SK-N-SH (cell line): ENCODE measurements at regions not wholly inside any gene's neighbourhood (a gene's known extent, or its start where the extent isn't known, plus 50 kb on each side); places are given as distances from the start of the nearest gene placed in this dataset.

Experiments used
- CTCF ChIA-PET: fragments of 300-600, 350-600 bp; formaldehyde crosslinking; extraction: SDS; loops from one replicate; lab custom pipeline; 2021; lab: Yijun Ruan, JAX
- POLR2A ChIA-PET: fragments of 350-600 bp; sonication (Branson Sonifier 250); formaldehyde crosslinking; extraction: SDS; loops from one replicate; lab custom pipeline; 2020; ENCODE audit warnings: antibody characterized with exemption, inconsistent platforms; lab: Yijun Ruan, JAX
- DNase-seq: peaks from one replicate; pipeline ENCODE4 v3.0.0; 2012
- H2AFZ ChIP-seq: fragments of 200-600 bp; sonication (generic); 2 replicates; pipeline ENCODE4 v1.8.1; 2016; ENCODE audit warnings: antibody characterized with exemption, mild to moderate bottlenecking, low read depth
- H3F3A ChIP-seq: fragments of 200-600 bp; sonication (generic); replicated peaks from 2 replicates; pipeline ENCODE3; 2016; ENCODE audit warnings: antibody characterized with exemption, mild to moderate bottlenecking; ENCODE audit not compliant: insufficient read depth
- H3K27ac ChIP-seq, 2 experiments: fragments of 200-500 bp in 1 of 2; fragments of 200-600 bp in 1 of 2; sonication (Bioruptor generic) in 1 of 2; sonication (generic), shearing (Covaris generic) in 1 of 2; 2 replicates each; pipeline versions ENCODE4 v1.5.1 to v1.6.1; 2014 to 2016; ENCODE audit warnings: low read depth in 2 of 2, inconsistent platforms in 1 of 2, low read length in 1 of 2, mild to moderate bottlenecking in 1 of 2, mixed read lengths in 1 of 2
- H3K27me3 ChIP-seq: fragments of 200-600 bp; sonication (generic), shearing (Covaris generic); 2 replicates; pipeline ENCODE4 v1.6.1; 2016; ENCODE audit warnings: mixed run types; ENCODE audit not compliant: insufficient read depth
- H3K36me3 ChIP-seq, 2 experiments: fragments of 200-500 bp in 1 of 2; fragments of 200-600 bp in 1 of 2; sonication (Bioruptor generic) in 1 of 2; sonication (generic) in 1 of 2; replicated peaks in 1 of 2; 2 replicates each; pipeline versions ENCODE3 to v1.5.1; 2014 to 2016; ENCODE audit warnings: low read length in 1 of 2, mild to moderate bottlenecking in 1 of 2; ENCODE audit not compliant: insufficient read depth in 2 of 2, control insufficient read depth in 1 of 2
- H3K4me1 ChIP-seq, 2 experiments: fragments of 200-500 bp in 1 of 2; fragments of 200-600 bp in 1 of 2; sonication (Bioruptor generic) in 1 of 2; sonication (generic), shearing (Covaris generic) in 1 of 2; 2 replicates each; pipeline versions ENCODE4 v1.5.1 to v1.6.1; 2014 to 2016; ENCODE audit warnings: low read depth in 1 of 2, low read length in 1 of 2, mixed run types in 1 of 2; ENCODE audit not compliant: insufficient read depth in 2 of 2, control insufficient read depth in 1 of 2
- H3K4me2 ChIP-seq: fragments of 200-600 bp; sonication (generic), shearing (Covaris generic); 2 replicates; pipeline ENCODE4 v1.6.1; 2017; ENCODE audit warnings: mixed run types
- H3K4me3 ChIP-seq, 2 experiments: fragments of 200-500 bp in 1 of 2; fragments of 200-600 bp in 1 of 2; sonication (Bioruptor generic) in 1 of 2; sonication (generic), shearing (Covaris generic) in 1 of 2; 2 replicates each; pipeline versions ENCODE4 v1.5.1 to v1.8.1; 2014 to 2016; ENCODE audit warnings: low read depth in 2 of 2, inconsistent platforms in 1 of 2, low read length in 1 of 2, mild to moderate bottlenecking in 1 of 2, mixed read lengths in 1 of 2, moderate library complexity in 1 of 2
- H3K79me2 ChIP-seq: fragments of 200-600 bp; sonication (generic); 2 replicates; pipeline ENCODE4 v1.8.1; 2017; ENCODE audit warnings: mild to moderate bottlenecking; ENCODE audit not compliant: insufficient read depth
- H3K9ac ChIP-seq: fragments of 200-600 bp; sonication (generic); 2 replicates; pipeline ENCODE4 v1.6.1; 2017; ENCODE audit warnings: mixed run types
- H3K9me2 ChIP-seq: fragments of 200-600 bp; sonication (generic); 2 replicates; pipeline ENCODE4 v1.6.1; 2017; ENCODE audit warnings: mixed run types
- H3K9me3 ChIP-seq: fragments of 200-600 bp; sonication (generic); 2 replicates; pipeline ENCODE4 v1.6.1; 2017; ENCODE audit warnings: mixed run types, mild to moderate bottlenecking, moderate library complexity
- H4K20me1 ChIP-seq: fragments of 200-600 bp; sonication (generic); 2 replicates; pipeline ENCODE4 v1.6.1; 2017; ENCODE audit warnings: mild to moderate bottlenecking, mixed run types; ENCODE audit not compliant: insufficient read depth
- CHD2 ChIP-seq: fragments of 150-350 bp; IDR thresholded peaks from 2 replicates; pipeline ENCODE4 v1.6.1; 2018; ENCODE audit warnings: low read length; ENCODE audit not compliant: partially characterized antibody
- CTCF ChIP-seq: fragments of 200-600 bp; sonication (generic); IDR thresholded peaks from 2 replicates; pipeline ENCODE4 v1.6.1; 2017; ENCODE audit warnings: antibody characterized with exemption, mild to moderate bottlenecking, moderate library complexity
- ELF1 ChIP-seq: IDR thresholded peaks from 2 replicates; pipeline ENCODE4 v1.4.0; 2012
- EZH2phosphoT487 ChIP-seq: fragments of 200-600 bp; sonication (generic); IDR thresholded peaks from 2 replicates; pipeline ENCODE4 v1.6.1; 2017; ENCODE audit warnings: low read depth, mixed run types, mild to moderate bottlenecking, antibody characterized with exemption, moderate library complexity, borderline replicate concordance
- FOXM1 ChIP-seq: IDR thresholded peaks from 2 replicates; pipeline ENCODE4 v1.4.0; 2012; ENCODE audit warnings: low read depth, mild to moderate bottlenecking
- GABPA ChIP-seq: IDR thresholded peaks from 2 replicates; pipeline ENCODE4 v1.4.0; 2012; ENCODE audit warnings: low read depth, mild to moderate bottlenecking
- JUND ChIP-seq: IDR thresholded peaks from 2 replicates; pipeline ENCODE4 v1.4.0; 2012
- NFIC ChIP-seq: IDR thresholded peaks from 2 replicates; pipeline ENCODE4 v1.4.0; 2012; ENCODE audit warnings: borderline replicate concordance
- NRF1 ChIP-seq: IDR thresholded peaks from 2 replicates; pipeline ENCODE4 v1.6.1; 2012; ENCODE audit warnings: low read depth, mild to moderate bottlenecking, low read length
- PBX3 ChIP-seq: IDR thresholded peaks from 2 replicates; pipeline ENCODE4; 2012
- RAD21 ChIP-seq: IDR thresholded peaks from 2 replicates; pipeline ENCODE4 v1.6.1; 2012; ENCODE audit warnings: mild to moderate bottlenecking, low read length
- RCOR1 ChIP-seq: fragments of 150-350 bp; IDR thresholded peaks from 2 replicates; pipeline ENCODE4 v1.6.1; 2017; ENCODE audit warnings: antibody characterized with exemption, low read length
- REST ChIP-seq: IDR thresholded peaks from 2 replicates; pipeline ENCODE4 v1.6.1; 2012; ENCODE audit warnings: mild to moderate bottlenecking, low read depth, low read length, moderate library complexity
- RXRA ChIP-seq: IDR thresholded peaks from 2 replicates; pipeline ENCODE4 v1.4.0; 2012; ENCODE audit warnings: low read depth, mild to moderate bottlenecking, borderline replicate concordance
- SIN3A ChIP-seq: IDR thresholded peaks from 2 replicates; pipeline ENCODE4 v1.6.1; 2012; ENCODE audit warnings: low read depth, mild to moderate bottlenecking, low read length, moderate library complexity, borderline replicate concordance
- SMC3 ChIP-seq: IDR thresholded peaks from 2 replicates; pipeline ENCODE4 v1.6.1; 2012; ENCODE audit warnings: low read depth, low read length, improper control_type of control experiment
- TEAD4 ChIP-seq: IDR thresholded peaks from 2 replicates; pipeline ENCODE4 v1.4.0; 2012; ENCODE audit warnings: mild to moderate bottlenecking, borderline replicate concordance; ENCODE audit not compliant: insufficient read depth
- USF2 ChIP-seq: fragments of 150-350 bp; IDR thresholded peaks from 2 replicates; pipeline ENCODE4 v1.6.1; 2017; ENCODE audit warnings: antibody characterized with exemption, low read length, low read depth, borderline replicate concordance
- YY1 ChIP-seq: IDR thresholded peaks from 2 replicates; pipeline ENCODE4 v1.4.0; 2012; ENCODE audit warnings: low read depth, mild to moderate bottlenecking
- ZBTB33 ChIP-seq: IDR thresholded peaks from 2 replicates; pipeline ENCODE4 v1.4.0; 2012; ENCODE audit warnings: low read depth, borderline replicate concordance
- WGBS: methylation state at CpG from one replicate; pipeline ENCODE4 v1.1.6; 2017; ENCODE audit warnings: low lambda C conversion rate; 5-methylcytosine and 5-hydroxymethylcytosine counted together

- DNase-seq: no peak
- 31% methylated on average over 2 of the region's 2 CpGs for WGBS
- Histone ChIP-seq H3K4me1 (peaks cover 0 to 2% of the 10 kb centered on the region in 2 experiments; a peak in 3 of 4 replicates), H3K9me3 (no peaks in the 10 kb centered on the region), H3K4me3 (no peak overlapping the region), H3K27me3 (no peaks in the 10 kb centered on the region), H2AFZ (no peak overlapping the region), H3K4me2 (no peak overlapping the region), H3K36me3 (no peaks in the 10 kb centered on the region), H3K9ac (no peak overlapping the region), H3F3A (no peaks in the 10 kb centered on the region), H4K20me1 (no peaks in the 10 kb centered on the region), H3K79me2 (no peaks in the 10 kb centered on the region), H3K9me2 (no peaks in the 10 kb centered on the region), H3K27ac (peak overlapping the region in 1 of 2 experiments; percentile 68; a peak in 2 of 4 replicates)
- TF ChIP-seq ZBTB33 (no peak), CHD2 (no peak), FOXM1 (no peak), EZH2phosphoT487 (no peak), PBX3 (no peak), JUND (no peak), RXRA (no peak), USF2 (no peak), SIN3A (no peak), CTCF (no peak), TEAD4 (no peak), NRF1 (no peak), GABPA (no peak), NFIC (no peak), RCOR1 (no peak), REST (no peak), SMC3 (no peak), YY1 (no peak), RAD21 (no peak), ELF1 (no peak)
- POLR2A ChIA-PET: no interaction called here
- CTCF ChIA-PET: interaction anchor here (1.6 kb wide), 1 partner anchor 14 kb away, joined by 3 read pairs; no protein-coding TSS in a partner anchor
Measured at GRCh38 chr11:111001081-111001430, 244.5 kb upstream of the POU2AF2 start.
